ENCODE measurements at regions not wholly inside any gene's neighbourhood (a gene's known extent, or its start where the extent isn't known, plus 50 kb on each side); places are given as distances from the start of the nearest gene placed in this dataset.

DNA sequence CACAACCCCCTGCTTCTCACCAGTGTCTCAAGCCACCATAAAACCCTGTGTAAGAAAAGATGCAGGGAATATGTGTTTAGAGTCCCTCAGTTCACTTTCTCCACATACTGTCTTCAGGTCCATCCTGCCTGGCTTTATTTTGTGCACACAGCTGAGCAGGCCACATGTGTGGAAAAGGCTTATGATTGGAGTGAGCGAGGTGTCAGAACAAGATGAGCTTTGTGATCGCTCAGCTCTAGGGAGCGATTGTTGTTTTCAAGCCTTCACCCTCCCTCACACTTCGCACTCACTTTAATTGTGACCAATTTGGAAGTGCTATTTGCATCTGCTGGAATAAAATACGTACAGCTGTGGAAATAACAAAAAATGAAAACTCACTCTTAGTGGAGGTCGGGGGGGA is 931.1 kb upstream of the TENM4 start:
- TF ChIP-seq, protein P1, sequence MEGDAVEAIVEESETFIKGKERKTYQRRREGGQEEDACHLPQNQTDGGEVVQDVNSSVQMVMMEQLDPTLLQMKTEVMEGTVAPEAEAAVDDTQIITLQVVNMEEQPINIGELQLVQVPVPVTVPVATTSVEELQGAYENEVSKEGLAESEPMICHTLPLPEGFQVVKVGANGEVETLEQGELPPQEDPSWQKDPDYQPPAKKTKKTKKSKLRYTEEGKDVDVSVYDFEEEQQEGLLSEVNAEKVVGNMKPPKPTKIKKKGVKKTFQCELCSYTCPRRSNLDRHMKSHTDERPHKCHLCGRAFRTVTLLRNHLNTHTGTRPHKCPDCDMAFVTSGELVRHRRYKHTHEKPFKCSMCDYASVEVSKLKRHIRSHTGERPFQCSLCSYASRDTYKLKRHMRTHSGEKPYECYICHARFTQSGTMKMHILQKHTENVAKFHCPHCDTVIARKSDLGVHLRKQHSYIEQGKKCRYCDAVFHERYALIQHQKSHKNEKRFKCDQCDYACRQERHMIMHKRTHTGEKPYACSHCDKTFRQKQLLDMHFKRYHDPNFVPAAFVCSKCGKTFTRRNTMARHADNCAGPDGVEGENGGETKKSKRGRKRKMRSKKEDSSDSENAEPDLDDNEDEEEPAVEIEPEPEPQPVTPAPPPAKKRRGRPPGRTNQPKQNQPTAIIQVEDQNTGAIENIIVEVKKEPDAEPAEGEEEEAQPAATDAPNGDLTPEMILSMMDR (IDR thresholded peaks at IDR 0.05; ENCODE audit: insufficient read depth, missing control alignments) = no peak

DNA sequence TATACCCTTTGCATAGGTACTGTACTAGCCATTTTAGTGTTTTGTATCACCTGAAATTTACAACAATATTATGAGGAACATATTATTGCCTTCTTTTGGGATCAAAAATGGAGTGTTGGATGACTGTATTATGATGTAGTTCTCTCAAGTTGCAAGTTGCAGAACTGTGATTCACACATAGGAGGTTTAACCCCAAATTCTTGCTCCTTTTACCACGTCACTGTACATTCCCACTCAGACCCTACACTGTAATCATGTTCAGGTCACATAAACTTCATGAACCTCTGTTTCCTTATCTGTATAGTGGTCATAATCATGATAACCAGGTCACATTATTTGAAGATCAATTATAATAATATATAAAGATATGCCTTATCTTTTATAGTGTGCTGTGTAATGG is 925.1 kb upstream of the TENM4 start:
- no peak for FAIRE-seq

More for the DNA sequence above, 931.1 kb upstream of the TENM4 start:
- FAIRE-seq (no peak), DNase-seq (ENCODE audit: insufficient read length, low spot score) (no peak)

DNA sequence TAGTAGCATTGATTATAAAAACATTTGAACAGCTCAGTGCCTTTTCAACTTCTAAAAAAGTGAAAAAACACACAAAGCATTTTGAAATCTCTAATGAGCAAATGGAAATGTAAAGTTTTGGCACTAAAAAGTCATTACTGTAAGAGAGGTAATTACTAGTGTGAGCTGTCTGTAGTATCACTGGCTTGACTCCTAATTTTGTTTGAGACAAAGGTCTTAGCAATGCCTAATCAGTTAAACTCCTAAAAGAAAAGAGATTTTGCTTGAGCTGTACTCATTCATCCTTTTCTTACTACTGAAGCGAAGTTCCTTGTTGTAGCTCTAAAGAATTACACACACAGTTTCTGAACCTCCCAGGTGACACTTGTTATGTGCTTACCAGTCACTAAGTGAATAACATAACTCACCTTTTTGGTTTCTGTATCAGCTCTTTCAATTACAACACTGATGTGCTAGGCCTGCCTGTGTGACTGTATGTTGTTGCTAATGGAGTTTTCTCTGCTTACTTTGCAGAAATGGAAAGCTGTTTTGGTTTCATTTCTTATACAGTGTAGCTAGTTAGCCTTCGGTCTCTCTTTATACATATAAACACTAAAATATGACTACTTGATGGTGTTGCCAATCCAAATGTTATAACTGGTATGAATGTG is 924.4 kb upstream of the TENM4 start:
- DNase-seq (ENCODE audit: insufficient read length, low spot score) (no peak), FAIRE-seq (no peak)
- TF ChIP-seq, protein P1 (IDR thresholded peaks at IDR 0.05; ENCODE audit: insufficient read depth, missing control alignments) = no peak

More for the DNA sequence above, 925.1 kb upstream of the TENM4 start:
- TF ChIP-seq, protein P1 (IDR thresholded peaks at IDR 0.05; ENCODE audit: insufficient read depth, missing control alignments) = no peak
- no peak for DNase-seq (ENCODE audit: insufficient read length, low spot score)

DNA sequence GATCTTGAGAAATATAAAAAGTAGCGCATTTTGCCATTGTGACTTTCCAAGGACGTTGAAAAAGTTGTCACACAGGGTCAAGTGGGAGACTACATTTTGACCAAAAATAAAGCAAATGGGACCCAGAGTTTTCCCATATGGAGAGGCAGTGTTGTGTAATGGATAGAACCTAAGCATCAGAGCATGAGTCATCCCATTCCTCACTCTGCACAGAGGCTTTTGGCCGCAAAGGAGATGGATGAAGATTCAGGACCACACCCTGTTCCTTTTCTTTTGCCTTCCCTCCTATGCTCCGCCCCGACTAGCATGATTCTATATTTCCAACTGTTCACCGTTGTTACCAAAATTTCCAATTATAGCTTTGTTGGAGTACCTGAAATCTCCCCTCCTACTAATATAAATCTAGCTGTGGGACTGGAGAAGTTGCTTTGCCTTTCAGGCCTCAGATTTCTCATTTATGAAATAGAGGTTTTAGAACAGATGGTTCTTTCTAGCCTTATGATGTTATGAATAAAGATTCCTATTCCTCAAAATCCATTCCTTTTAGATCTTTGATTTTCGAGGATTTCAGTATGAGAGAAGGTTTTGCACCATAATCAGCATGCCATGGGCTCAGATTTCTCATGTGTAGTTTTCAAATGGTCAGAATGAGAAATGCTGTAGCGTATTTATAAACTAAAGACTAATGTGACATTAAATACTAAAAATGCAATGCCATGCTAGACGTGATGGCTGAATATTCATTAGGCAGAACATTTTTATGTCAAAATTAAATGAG is 921.9 kb upstream of the TENM4 start:
- no peak for DNase-seq (ENCODE audit: insufficient read length, low spot score)
- FAIRE-seq = no peak
- TF ChIP-seq, protein P1 (IDR thresholded peaks at IDR 0.05; ENCODE audit: insufficient read depth, missing control alignments) = no peak

DNA sequence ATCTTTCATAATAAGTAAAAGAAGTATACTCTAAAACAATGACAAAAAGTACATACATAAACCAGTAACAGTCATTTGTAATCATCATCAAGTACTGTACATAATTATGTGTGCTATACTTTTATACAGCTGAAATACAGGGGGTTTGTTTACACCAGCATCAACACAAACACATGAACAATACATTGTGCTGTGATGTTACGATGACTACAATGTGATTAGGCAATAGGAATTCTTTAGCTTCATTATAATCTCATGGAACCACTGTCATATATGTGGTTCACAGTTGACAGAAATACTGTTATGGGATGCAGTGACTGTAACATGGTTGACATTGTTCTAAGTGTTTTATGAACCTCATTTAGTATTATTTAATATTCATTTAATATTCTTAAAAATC is 914.4 kb upstream of the TENM4 start:
- TF ChIP-seq, protein P1 (IDR thresholded peaks at IDR 0.05; ENCODE audit: insufficient read depth, missing control alignments) = no peak
- DNase-seq (ENCODE audit: insufficient read length, low spot score) (no peak), FAIRE-seq (no peak)

DNA sequence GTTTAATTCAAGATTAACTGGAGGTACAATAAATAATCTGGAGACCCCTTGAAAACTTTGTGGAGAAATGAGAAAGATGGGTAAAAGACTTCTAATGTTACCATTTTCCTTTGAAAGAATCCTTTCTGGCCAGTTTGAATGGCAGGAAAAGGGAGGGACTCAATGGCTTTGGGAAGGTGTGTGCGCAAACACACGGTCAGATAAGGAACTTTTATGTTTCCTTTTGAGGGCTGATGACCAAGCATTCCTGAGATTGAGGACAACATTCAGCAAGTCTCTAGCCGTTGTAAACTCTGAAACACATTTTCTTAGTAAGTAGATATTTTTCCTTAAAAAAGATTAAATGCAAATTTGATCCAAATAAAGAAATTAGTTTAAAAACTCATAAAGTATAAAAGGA is 909.7 kb upstream of the TENM4 start:
- DNase-seq (ENCODE audit: insufficient read length, low spot score) = no peak
- no peak for FAIRE-seq
- TF ChIP-seq, protein P1 (IDR thresholded peaks at IDR 0.05; ENCODE audit: insufficient read depth, missing control alignments) = no peak

DNA sequence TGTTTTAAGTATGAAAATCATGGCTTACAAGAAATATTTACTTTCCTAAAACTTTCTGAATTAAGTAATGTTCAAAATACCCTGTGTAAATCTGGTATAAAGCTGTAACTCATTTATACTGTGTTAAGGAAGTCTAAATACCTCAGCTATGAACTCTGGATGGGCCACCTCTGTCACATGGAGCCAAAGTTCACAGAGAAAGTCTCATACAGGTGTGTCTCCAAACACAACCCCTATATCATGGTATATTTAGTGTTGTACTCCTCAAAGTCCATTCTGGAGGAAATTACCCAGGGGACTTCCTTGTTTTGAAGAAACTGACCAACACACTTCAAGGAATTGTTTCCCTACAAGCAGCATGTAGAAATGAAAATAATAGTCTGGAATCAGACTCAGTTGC is 909.2 kb upstream of the TENM4 start:
- DNase-seq (ENCODE audit: insufficient read length, low spot score) = no peak
- TF ChIP-seq, protein P1 (IDR thresholded peaks at IDR 0.05; ENCODE audit: insufficient read depth, missing control alignments) = no peak
- no peak for FAIRE-seq
